A549 (cell line): ENCODE measurements at regions not wholly inside any gene's neighbourhood (a gene's known extent, or its start where the extent isn't known, plus 50 kb on each side); places are given as distances from the start of the nearest gene placed in this dataset.

Experiments used
- ATAC-seq, 2 experiments: fragments of 200-7000 bp in 1 of 2; fragments of >200 bp in 1 of 2; cut with Nextera tagmentation in 1 of 2; cut with Tn5 transposase in 1 of 2; 3 replicates each; pipeline versions ENCODE4 v1.8.0 to v1.9.1; 2018 to 2020; ENCODE audit warnings: mild to moderate bottlenecking in 1 of 2, moderate library complexity in 1 of 2
- CTCF ChIA-PET: fragments of 300-600 bp; sonication (Branson Sonifier 250); formaldehyde crosslinking; extraction: SDS; loops from one replicate; lab custom pipeline; 2021; ENCODE audit warnings: antibody characterized with exemption, inconsistent platforms; lab: Yijun Ruan, JAX
- POLR2A ChIA-PET: fragments of 350-600 bp; formaldehyde crosslinking; extraction: SDS; loops from one replicate; lab custom pipeline; 2021; ENCODE audit warnings: antibody characterized with exemption, inconsistent platforms; lab: Yijun Ruan, JAX
- DNase-seq, 2 experiments: peaks; one replicate each; pipeline versions ENCODE4 v3.0.0 to v3.0.0-alpha.2; 2011 to 2016; ENCODE audit warnings: low read depth in 1 of 2, low spot score in 1 of 2
- FAIRE-seq: peaks from 2 replicates; lab custom pipeline; 2011; peaks lifted over from hg19 to GRCh38; lab: Jason Lieb, UNC
- H3K27ac ChIP-seq, 2 experiments: fragments of >200 bp; sonication (Bioruptor Twin); formaldehyde crosslinking; 3 replicates each; pipeline ENCODE4 v1.5.1; 2016 to 2017
- H3K4me1 ChIP-seq: fragments of >200 bp; sonication (Bioruptor Twin); formaldehyde crosslinking; 3 replicates; pipeline ENCODE4 v1.6.1; 2016
- H3K4me2 ChIP-seq: fragments of >200 bp; sonication (Bioruptor Twin); formaldehyde crosslinking; 3 replicates; pipeline ENCODE4 v1.6.1; 2016
- H3K4me3 ChIP-seq: fragments of >200 bp; sonication (Bioruptor Twin); formaldehyde crosslinking; 3 replicates; pipeline ENCODE4 v1.5.1; 2016
- H3K9me3 ChIP-seq: fragments of >200 bp; sonication (Bioruptor Twin); formaldehyde crosslinking; 3 replicates; pipeline ENCODE4 v1.6.1; 2016
- BHLHE40 ChIP-seq: IDR thresholded peaks from 2 replicates; pipeline ENCODE4 v1.6.1; 2012; ENCODE audit warnings: low read depth, low read length, inconsistent platforms
- CBX2 ChIP-seq: fragments of 200-600 bp; sonication (generic); IDR thresholded peaks from 2 replicates; pipeline ENCODE4 v1.6.1; 2016; ENCODE audit warnings: low read depth, mild to moderate bottlenecking, borderline replicate concordance
- CBX8 ChIP-seq: fragments of 200-600 bp; sonication (generic); IDR thresholded peaks from 2 replicates; pipeline ENCODE4 v1.6.1; 2016
- CEBPB ChIP-seq, 2 experiments: fragments of >200 bp in 1 of 2; sonication (Bioruptor Twin) in 1 of 2; formaldehyde crosslinking in 1 of 2; IDR thresholded peaks; 2 replicates each; pipeline ENCODE4 v1.6.1; 2012 to 2016
- CHD4 ChIP-seq: fragments of 200-600 bp; sonication (generic); IDR thresholded peaks from 2 replicates; pipeline ENCODE4 v1.6.1; 2016; ENCODE audit warnings: antibody characterized with exemption, mild to moderate bottlenecking, borderline replicate concordance
- CTCF ChIP-seq: fragments of >200 bp; sonication (Bioruptor Twin); formaldehyde crosslinking; IDR thresholded peaks from 3 replicates; pipeline ENCODE4 v1.5.1; 2016
- EHMT2 ChIP-seq: fragments of 200-600 bp; sonication (generic); IDR thresholded peaks from 2 replicates; pipeline ENCODE4 v1.6.1; 2016; ENCODE audit warnings: antibody characterized with exemption, low read depth, mild to moderate bottlenecking, moderate library complexity
- EP300 ChIP-seq, 2 experiments: fragments of >200 bp; sonication (Bioruptor Twin); formaldehyde crosslinking; IDR thresholded peaks; 2 replicates in 1 of 2; 3 replicates in 1 of 2; pipeline ENCODE4 v1.6.1; 2016 to 2017
- ESRRA ChIP-seq: fragments of 150-350 bp; IDR thresholded peaks from 2 replicates; pipeline ENCODE4 v1.6.1; 2014; ENCODE audit warnings: mild to moderate bottlenecking, low read length, borderline replicate concordance
- JUNB ChIP-seq: fragments of >200 bp; sonication (Bioruptor Twin); formaldehyde crosslinking; IDR thresholded peaks from 2 replicates; pipeline ENCODE4 v1.6.1; 2016
- KDM5A ChIP-seq: fragments of 200-600 bp; sonication (generic); IDR thresholded peaks from 2 replicates; pipeline ENCODE4 v1.6.1; 2016; ENCODE audit warnings: antibody characterized with exemption, mild to moderate bottlenecking
- MAFK ChIP-seq: fragments of 450-650 bp; IDR thresholded peaks from 2 replicates; pipeline ENCODE4 v1.6.1; 2014; ENCODE audit not compliant: partially characterized antibody
- MAX ChIP-seq: IDR thresholded peaks from 2 replicates; pipeline ENCODE4 v1.6.1; 2012
- NFE2L2 ChIP-seq: fragments of 150-350 bp; conservative IDR thresholded peaks from 2 replicates; pipeline ENCODE4 v1.6.1; 2014; ENCODE audit warnings: low read length
- NR3C1 ChIP-seq: fragments of >200 bp; sonication (Bioruptor Twin); formaldehyde crosslinking; IDR thresholded peaks from 3 replicates; pipeline ENCODE4 v1.6.1; 2017
- PBX3 ChIP-seq: IDR thresholded peaks from 2 replicates; pipeline ENCODE4 v1.6.1; 2012
- PHF8 ChIP-seq: fragments of 200-600 bp; sonication (generic); IDR thresholded peaks from 2 replicates; pipeline ENCODE4 v1.6.1; 2016; ENCODE audit warnings: low read depth, mild to moderate bottlenecking, antibody characterized with exemption, moderate library complexity, borderline replicate concordance
- POLR2AphosphoS2 ChIP-seq: conservative IDR thresholded peaks from 2 replicates; pipeline ENCODE4 v1.6.1; 2012; ENCODE audit warnings: low read length, improper control_type of control experiment, inconsistent platforms
- RCOR1 ChIP-seq: fragments of 150-350 bp; IDR thresholded peaks from 2 replicates; pipeline ENCODE4 v1.6.1; 2014; ENCODE audit warnings: antibody characterized with exemption, low read length, low read depth
- SMC3 ChIP-seq: fragments of >200 bp; sonication (Bioruptor Twin); formaldehyde crosslinking; IDR thresholded peaks from 3 replicates; pipeline ENCODE4 v1.6.1; 2018; ENCODE audit warnings: inconsistent platforms
- TP53 ChIP-seq: fragments of 250-450 bp; sonication (Bioruptor Pico); IDR thresholded peaks from 2 replicates; pipeline ENCODE4 v1.5.0; 2021; ENCODE audit warnings: mild to moderate bottlenecking, moderate library complexity
- WGBS: methylation state at CpG from one replicate; pipeline ENCODE4 v1.1.6; 2017; ENCODE audit errors: missing lambda C conversion rate; 5-methylcytosine and 5-hydroxymethylcytosine counted together
- TF ChIP-seq, protein P1 (sequence below): fragments of 150-350 bp; IDR thresholded peaks from 2 replicates; pipeline ENCODE4 v1.6.1; 2014; ENCODE audit warnings: low read depth, mild to moderate bottlenecking, low read length
- TF ChIP-seq, protein P2 (sequence below): fragments of 250-450 bp; sonication (Bioruptor Pico); IDR thresholded peaks from 2 replicates; pipeline ENCODE4 v1.5.0; 2020; ENCODE audit warnings: low read depth, mild to moderate bottlenecking, moderate library complexity
- TF ChIP-seq, protein P3 (sequence below): IDR thresholded peaks from 2 replicates; pipeline ENCODE4 v1.6.1; 2012; ENCODE audit warnings: low read depth, borderline replicate concordance
- TF ChIP-seq, protein P4 (sequence below): fragments of 450-650 bp; IDR thresholded peaks from 2 replicates; pipeline ENCODE4 v1.6.1; 2014; ENCODE audit warnings: antibody characterized with exemption

DNA sequence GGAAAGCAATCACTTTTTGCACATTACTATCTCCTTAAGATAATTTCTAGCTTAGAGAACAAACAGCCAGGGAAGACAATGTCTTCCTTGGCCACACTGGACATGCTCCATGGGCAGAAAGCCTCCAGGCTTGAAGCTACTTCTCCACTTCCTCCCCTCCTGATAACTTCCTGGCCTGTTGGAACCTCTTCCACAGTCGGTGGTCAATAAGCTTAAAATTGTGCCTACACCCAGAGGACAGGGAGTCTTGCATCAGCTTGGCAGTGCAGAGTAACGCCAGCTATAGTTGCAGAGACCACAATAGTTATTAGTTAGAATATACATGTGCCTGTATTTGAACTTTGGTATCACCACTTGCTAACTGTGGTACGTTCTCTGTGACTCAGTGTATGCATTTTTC lies 58.1 kb upstream of the ABCA1 start:
- POLR2A ChIA-PET = interaction anchor here (2.7 kb wide), 1 partner anchor 18 kb away, joined by 25 read pairs; no protein-coding TSS in a partner anchor
- Histone ChIP-seq H3K9me3 (no peaks in the 10 kb centered on the region), H3K4me1 (peaks cover 22% of the 10 kb centered on the region), H3K4me2 (no peak overlapping the region), H3K4me3 (no peak overlapping the region), H3K27ac (no peak overlapping the region)
- TF ChIP-seq NR3C1 (no peak), JUNB (no peak), CBX8 (no peak), MAX (no peak), CBX2 (no peak), BHLHE40 (no peak), SMC3 (no peak), ESRRA (no peak), MAFK (no peak), CHD4 (no peak), CTCF (no peak)
- TF ChIP-seq, protein P1, sequence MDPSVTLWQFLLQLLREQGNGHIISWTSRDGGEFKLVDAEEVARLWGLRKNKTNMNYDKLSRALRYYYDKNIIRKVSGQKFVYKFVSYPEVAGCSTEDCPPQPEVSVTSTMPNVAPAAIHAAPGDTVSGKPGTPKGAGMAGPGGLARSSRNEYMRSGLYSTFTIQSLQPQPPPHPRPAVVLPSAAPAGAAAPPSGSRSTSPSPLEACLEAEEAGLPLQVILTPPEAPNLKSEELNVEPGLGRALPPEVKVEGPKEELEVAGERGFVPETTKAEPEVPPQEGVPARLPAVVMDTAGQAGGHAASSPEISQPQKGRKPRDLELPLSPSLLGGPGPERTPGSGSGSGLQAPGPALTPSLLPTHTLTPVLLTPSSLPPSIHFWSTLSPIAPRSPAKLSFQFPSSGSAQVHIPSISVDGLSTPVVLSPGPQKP = no peak
- DNase-seq (no peak), FAIRE-seq (no peak), ATAC-seq (no peak)
- WGBS = 85% methylated on average over 3 of the region's 3 CpGs
- CTCF ChIA-PET = interaction anchor here (0.9 to 1.3 kb wide), 2 partner anchors 11 to 60 kb away, joined by 3 read pairs; no protein-coding TSS in a partner anchor

- no peak overlapping the region for H3K27ac ChIP-seq
- no peak overlapping the region for H3K4me3 ChIP-seq
- H3K9me3 ChIP-seq = no peaks in the 10 kb centered on the region
- H3K4me2 ChIP-seq = no peak overlapping the region
- DNase-seq = no peak
- no peak for ATAC-seq
- no peak for FAIRE-seq
- peaks cover 32% of the 10 kb centered on the region for H3K4me1 ChIP-seq
- ChIA-PET POLR2A (no interaction called here), CTCF (interaction anchor here (0.9 kb wide), 1 partner anchor 17 kb away, joined by 3 read pairs; no protein-coding TSS in a partner anchor)
- WGBS = 77% methylated on average over 1 of the region's 1 CpG
- no peak for TF ChIP-seq EP300 (IDR thresholded peaks at IDR 0.05)
- TF ChIP-seq CEBPB (IDR thresholded peaks at IDR 0.05) = 0 out of 4 replicates have a peak, but pooled peaks of 1 of the 2 experiments have one; percentile 21
Observed at GRCh38 chr9:104987743-104988142, 59.8 kb upstream of the ABCA1 start.

- FAIRE-seq (no peak), ATAC-seq (no peak), DNase-seq (no peak)
- CTCF ChIA-PET = interaction anchor here (1.8 kb wide), 1 partner anchor 16 kb away, joined by 4 read pairs; no protein-coding TSS in a partner anchor
- Histone ChIP-seq H3K27ac (no peak overlapping the region), H3K4me1 (peaks cover 40% of the 10 kb centered on the region), H3K9me3 (no peaks in the 10 kb centered on the region), H3K4me2 (no peak overlapping the region), H3K4me3 (no peak overlapping the region)
- 96% methylated on average over 2 of the region's 2 CpGs for WGBS
- no peak for TF ChIP-seq POLR2AphosphoS2
- TF ChIP-seq, protein P1 = no peak
- no peak for TF ChIP-seq CHD4
- TF ChIP-seq MAFK = no peak
- no peak for TF ChIP-seq KDM5A
- TF ChIP-seq EP300 (IDR thresholded peaks at IDR 0.05) = no peak
- no peak for TF ChIP-seq CEBPB (IDR thresholded peaks at IDR 0.05)
- no peak for TF ChIP-seq MAX
- no peak for TF ChIP-seq TP53
- no peak for TF ChIP-seq PBX3
- TF ChIP-seq, protein P2, sequence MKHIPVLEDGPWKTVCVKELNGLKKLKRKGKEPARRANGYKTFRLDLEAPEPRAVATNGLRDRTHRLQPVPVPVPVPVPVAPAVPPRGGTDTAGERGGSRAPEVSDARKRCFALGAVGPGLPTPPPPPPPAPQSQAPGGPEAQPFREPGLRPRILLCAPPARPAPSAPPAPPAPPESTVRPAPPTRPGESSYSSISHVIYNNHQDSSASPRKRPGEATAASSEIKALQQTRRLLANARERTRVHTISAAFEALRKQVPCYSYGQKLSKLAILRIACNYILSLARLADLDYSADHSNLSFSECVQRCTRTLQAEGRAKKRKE = no peak
- TF ChIP-seq PHF8 = no peak
- TF ChIP-seq, protein P3, sequence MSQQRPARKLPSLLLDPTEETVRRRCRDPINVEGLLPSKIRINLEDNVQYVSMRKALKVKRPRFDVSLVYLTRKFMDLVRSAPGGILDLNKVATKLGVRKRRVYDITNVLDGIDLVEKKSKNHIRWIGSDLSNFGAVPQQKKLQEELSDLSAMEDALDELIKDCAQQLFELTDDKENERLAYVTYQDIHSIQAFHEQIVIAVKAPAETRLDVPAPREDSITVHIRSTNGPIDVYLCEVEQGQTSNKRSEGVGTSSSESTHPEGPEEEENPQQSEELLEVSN = no peak
- TF ChIP-seq EHMT2 = no peak
- TF ChIP-seq RCOR1 = no peak
- TF ChIP-seq, protein P4, sequence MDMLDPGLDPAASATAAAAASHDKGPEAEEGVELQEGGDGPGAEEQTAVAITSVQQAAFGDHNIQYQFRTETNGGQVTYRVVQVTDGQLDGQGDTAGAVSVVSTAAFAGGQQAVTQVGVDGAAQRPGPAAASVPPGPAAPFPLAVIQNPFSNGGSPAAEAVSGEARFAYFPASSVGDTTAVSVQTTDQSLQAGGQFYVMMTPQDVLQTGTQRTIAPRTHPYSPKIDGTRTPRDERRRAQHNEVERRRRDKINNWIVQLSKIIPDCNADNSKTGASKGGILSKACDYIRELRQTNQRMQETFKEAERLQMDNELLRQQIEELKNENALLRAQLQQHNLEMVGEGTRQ = no peak
- no peak for TF ChIP-seq NFE2L2
- POLR2A ChIA-PET = interaction anchor here (1.7 kb wide), 1 partner anchor 20 kb away, joined by 6 read pairs; no protein-coding TSS in a partner anchor
Observed at GRCh38 chr9:104988539-104988938, 60.6 kb upstream of the ABCA1 start.
